GM12865 (cell line): ENCODE measurements at regions not wholly inside any gene's neighbourhood (a gene's known extent, or its start where the extent isn't known, plus 50 kb on each side); places are given as distances from the start of the nearest gene placed in this dataset.

Experiments
- DNase-seq: peaks from one replicate; pipeline ENCODE4 v3.0.0; 2010; ENCODE audit warnings: low read depth
- H3K4me3 ChIP-seq: 2 replicates; pipeline ENCODE4 v1.5.1; 2011; ENCODE audit warnings: mild to moderate bottlenecking, low read depth, low read length, control low read depth
- CTCF ChIP-seq: IDR thresholded peaks from 2 replicates; pipeline ENCODE4 v1.5.1; 2011; ENCODE audit warnings: low read length, control low read depth, low read depth, inconsistent platforms; ENCODE audit not compliant: insufficient read depth; ENCODE audit errors: missing control alignments

GRCh38 chr2:145635706-145636427 is 1115.9 kb upstream of the ZEB2 start:
- no peak for DNase-seq
- H3K4me3 ChIP-seq: no peak overlapping the region
- TF ChIP-seq CTCF: no peak

GRCh38 chr2:145631561-145631960 is 1111.6 kb upstream of the ZEB2 start:
- TF ChIP-seq CTCF: no peak
- H3K4me3 ChIP-seq: no peak overlapping the region
- DNase-seq: no peak

DNA sequence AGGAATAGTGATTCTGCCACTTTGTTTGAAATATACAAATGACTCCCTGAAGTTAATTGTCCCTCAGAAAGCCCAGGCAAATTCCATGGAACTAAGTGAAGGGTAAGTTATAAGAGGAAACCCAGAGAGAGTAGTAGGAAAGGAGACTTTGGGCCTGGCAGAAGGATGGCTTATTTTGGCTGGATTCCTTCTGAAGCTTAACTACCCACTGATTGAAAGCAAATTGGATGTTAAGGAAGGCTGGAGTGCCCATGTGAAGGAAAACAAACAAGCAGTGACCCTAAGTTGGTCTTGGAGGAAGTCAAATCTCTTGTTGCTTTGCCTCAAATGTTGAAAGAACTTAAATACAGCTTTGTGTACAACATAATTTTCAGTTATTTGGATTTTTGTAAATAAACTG is 1106.4 kb upstream of the ZEB2 start:
- no peak for TF ChIP-seq CTCF
- no peak overlapping the region for H3K4me3 ChIP-seq
- DNase-seq: no peak

GRCh38 chr2:145625111-145625510 is 1105.2 kb upstream of the ZEB2 start:
- no peak for DNase-seq
- no peak for TF ChIP-seq CTCF

DNA sequence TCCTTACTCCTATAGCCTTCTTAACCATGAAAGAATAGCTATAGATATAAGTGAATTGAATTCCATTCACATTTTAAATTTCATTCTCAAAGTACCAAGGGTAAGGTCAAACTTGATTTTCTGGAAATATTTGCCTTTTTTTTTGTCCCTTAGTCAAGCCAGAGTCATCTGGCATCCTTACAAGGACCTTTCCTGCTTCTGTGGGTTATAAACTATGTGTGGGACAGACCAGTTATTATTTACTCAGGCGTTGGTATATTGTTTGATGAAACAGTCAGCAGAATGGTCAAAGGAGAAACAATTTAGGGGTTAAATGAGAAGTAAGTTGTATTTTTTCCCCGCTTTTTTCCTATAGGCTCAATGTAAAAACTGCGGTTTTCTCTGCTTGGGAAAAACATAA is 1103.2 kb upstream of the ZEB2 start:
- DNase-seq: no peak
- H3K4me3 ChIP-seq: no peak overlapping the region
- no peak for TF ChIP-seq CTCF

More at GRCh38 chr2:145625111-145625510, 1105.2 kb upstream of the ZEB2 start:
- H3K4me3 ChIP-seq: no peak overlapping the region

- no peak overlapping the region for H3K4me3 ChIP-seq
- TF ChIP-seq CTCF: no peak
- DNase-seq: no peak
These were observed 1102.4 kb upstream of the ZEB2 start for GRCh38 chr2:145622285-145622684.

DNA sequence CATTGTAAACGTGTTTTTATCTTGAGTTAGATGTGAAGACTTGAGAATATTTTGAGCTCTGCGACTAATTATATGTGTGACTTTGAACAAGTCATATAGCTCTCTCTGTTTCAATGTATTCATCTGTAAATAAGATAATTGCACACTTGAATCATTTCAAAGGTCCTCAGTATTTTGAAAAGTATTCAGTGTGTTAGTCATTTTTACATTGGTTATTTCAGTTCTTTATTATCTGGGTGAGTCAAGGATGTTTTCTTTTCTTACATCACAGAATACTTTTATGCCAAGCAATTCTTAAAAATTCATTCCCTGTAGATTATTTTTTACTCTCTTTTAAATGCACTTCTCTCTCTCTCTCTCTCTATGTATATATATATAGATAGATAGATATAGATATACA is 1098.0 kb upstream of the ZEB2 start:
- no peak overlapping the region for H3K4me3 ChIP-seq
- no peak for DNase-seq
- TF ChIP-seq CTCF: no peak
